ENCODE measurements at regions not wholly inside any gene's neighbourhood (a gene's known extent, or its start where the extent isn't known, plus 50 kb on each side); places are given as distances from the start of the nearest gene placed in this dataset.

DNA sequence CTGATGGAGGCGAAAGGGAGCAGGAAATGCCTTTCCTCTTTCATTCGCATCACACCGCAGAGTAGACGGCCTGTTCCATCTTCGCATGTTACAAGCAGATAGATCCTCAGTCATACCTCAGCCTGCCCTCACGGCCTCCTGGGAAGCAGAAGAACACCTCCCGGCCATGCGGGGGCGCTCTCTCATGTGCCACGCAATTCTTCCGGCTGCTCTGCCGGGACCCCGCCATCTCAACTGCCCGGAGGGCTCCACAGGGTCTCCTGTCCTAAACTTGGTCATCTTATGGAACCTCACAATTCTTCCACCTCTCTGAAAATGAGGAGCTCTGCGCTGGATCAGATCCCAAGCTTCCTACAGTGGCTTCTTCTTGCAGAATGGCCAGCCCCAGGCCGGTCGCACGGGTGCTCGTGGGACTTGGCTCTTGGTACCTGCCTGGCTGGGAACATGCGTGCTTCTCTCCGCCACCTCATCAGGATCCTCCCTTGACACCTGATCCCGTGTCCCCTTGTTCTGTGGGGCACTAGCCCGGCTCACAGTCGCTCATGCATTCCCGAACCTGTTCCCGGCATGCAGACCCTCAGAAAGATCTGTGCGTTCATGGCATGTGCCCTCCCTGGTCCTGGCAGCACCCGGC is 262.8 kb upstream of the SHH start:
- Histone ChIP-seq H3K27ac (no peak overlapping the region), H3K4me1 (replicated peaks in 1 of 2) (no peaks in the 10 kb centered on the region), H3K4me3 (no peak overlapping the region)
- 49 to 100% (median 87%) methylated on average over 3 to 19 of the region's 28 CpGs; no CpG with 5 or more reads in 1 of the 10 experiments for WGBS, 10 experiments
- no peak for ATAC-seq (replicated peaks in 6 of 8)
- in situ Hi-C loops (cut with MboI; ENCODE audit: low pct_unique_long_range_greater_than_20kb in 2 of 9, low sequenced_read_pairs in 9 of 9, unreplicated experiment in 9 of 9): no loop called here

DNA sequence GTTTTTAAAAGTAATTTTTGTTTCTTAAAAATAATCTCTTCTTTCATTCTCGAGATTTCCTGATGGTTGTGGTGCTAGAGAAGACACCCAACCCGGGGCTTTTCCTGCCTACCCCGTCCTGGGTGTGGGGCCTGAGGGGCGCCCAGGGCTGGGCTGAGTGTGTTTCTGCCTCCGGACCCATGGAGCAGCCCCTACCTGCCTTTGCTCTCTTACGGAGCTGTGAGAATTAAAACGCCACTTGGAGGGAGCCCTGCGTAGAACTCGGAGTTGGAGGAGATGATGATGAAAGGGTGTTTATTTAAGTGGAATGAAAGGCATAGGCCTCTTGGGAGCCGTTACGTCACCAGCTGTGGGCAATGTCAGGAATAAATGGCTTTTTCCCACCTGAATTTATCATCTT is 261.8 kb upstream of the SHH start:
- in situ Hi-C loops (cut with MboI; ENCODE audit: low pct_unique_long_range_greater_than_20kb in 2 of 9, low sequenced_read_pairs in 9 of 9, unreplicated experiment in 9 of 9): no loop called here
- Histone ChIP-seq H3K27ac (no peak overlapping the region), H3K4me1 (replicated peaks in 1 of 2) (no peaks in the 10 kb centered on the region), H3K4me3 (no peak overlapping the region)
- no peak for ATAC-seq (replicated peaks in 6 of 8)
- WGBS, 10 experiments: 0 to 81% (median 60%) methylated on average over 2 to 9 of the region's 11 CpGs; no CpG with 5 or more reads in 2 of the 10 experiments

DNA sequence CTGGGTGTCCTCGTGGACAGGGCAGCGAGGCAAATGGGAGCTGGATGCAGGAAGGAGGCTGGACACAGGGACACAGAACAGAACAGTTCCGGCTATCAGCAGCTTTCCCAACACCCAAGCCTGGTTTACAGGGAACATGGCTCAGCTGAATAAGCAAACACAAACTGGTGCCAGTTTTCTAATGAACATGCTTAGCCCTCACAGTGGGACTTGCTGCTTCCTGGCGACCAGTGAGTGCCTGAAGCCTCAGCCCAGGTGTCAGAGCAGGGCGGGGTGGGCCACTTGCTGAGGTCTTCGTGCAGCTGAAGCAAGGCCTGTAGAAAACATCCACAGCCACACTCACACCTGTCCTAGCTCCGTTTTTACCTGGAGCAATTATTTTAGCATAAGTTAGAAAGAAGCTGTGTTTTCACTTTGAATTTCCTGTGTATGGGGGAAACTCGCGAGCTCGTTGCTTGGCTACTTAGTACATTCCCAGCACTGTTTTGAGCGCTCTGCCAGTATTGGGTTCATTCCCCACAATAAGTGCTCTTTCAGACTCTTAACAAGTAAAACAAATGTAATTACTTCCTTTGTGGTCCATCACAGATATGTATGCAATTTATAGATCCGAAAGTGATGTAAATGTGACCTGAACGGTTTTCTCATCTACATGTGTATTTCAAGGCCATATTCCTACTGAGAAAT is 261.2 kb upstream of the SHH start:
- no peak overlapping the region for H3K27ac ChIP-seq
- WGBS, 10 experiments: 20 to 90% (median 51%) methylated on average over 3 to 10 of the region's 13 CpGs; no CpG with 5 or more reads in 1 of the 10 experiments
- no peak overlapping the region for H3K4me3 ChIP-seq
- ATAC-seq (replicated peaks in 6 of 8): peak in 1 of 8 experiments; percentile 45
- no peaks in the 10 kb centered on the region for H3K4me1 ChIP-seq (replicated peaks in 1 of 2)
- in situ Hi-C loops (cut with MboI; ENCODE audit: low pct_unique_long_range_greater_than_20kb in 2 of 9, low sequenced_read_pairs in 9 of 9, unreplicated experiment in 9 of 9): no loop called here

DNA sequence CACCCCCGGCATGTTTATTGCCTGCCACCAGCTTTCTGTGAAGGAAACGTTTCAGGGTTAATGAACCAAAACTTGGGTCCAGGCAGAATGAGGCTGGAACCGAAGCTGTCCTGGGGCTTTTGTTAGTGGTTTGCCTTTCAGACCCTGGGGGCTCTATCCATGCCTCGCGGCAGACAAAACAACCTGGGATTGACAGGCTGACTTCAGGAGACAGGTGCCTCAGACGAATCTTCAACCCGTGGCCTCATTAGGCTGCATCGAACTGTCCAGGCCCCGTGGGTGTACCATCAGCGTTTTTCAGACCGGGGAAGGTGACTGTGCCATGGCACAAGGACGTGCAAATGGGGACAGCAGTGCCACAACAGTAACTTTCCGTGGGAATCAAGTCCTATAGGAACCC is 259.3 kb upstream of the SHH start:
- H3K4me3 ChIP-seq: no peak overlapping the region
- H3K27ac ChIP-seq: no peak overlapping the region
- 6 to 89% (median 41%) methylated on average over 3 to 8 of the region's 13 CpGs; no CpG with 5 or more reads in 3 of the 10 experiments for WGBS, 10 experiments
- no peaks in the 10 kb centered on the region for H3K4me1 ChIP-seq (replicated peaks in 1 of 2)
- ATAC-seq (replicated peaks in 6 of 8): no peak
- in situ Hi-C loops (cut with MboI; ENCODE audit: low pct_unique_long_range_greater_than_20kb in 2 of 9, low sequenced_read_pairs in 9 of 9, unreplicated experiment in 9 of 9): no loop called here

DNA sequence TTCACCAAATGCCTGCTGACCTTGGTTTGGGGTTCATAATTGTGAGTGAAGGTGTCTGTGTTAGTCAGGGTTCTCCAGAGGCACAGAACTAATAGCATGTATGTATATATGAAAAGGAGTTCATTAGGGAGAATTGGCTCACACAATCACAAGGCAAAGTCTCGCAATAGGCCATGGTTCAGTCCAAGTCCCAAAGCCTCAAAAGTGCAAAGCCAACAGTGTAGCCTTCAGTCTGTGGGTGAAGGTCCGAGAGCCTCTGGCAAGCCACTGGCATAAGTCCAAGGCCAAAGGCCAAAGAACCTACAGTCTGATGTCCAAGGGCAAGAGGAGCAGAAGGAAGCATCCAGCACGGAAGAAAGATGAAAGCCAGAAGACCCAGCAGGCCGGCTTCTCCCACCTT is 257.6 kb upstream of the SHH start:
- Histone ChIP-seq H3K4me1 (replicated peaks in 1 of 2) (no peaks in the 10 kb centered on the region), H3K4me3 (no peak overlapping the region), H3K27ac (no peak overlapping the region)
- ATAC-seq (replicated peaks in 6 of 8): no peak
- 0 to 77% (median 41%) methylated on average over 1 to 4 of the region's 4 CpGs; no CpG with 5 or more reads in 2 of the 10 experiments for WGBS, 10 experiments
- in situ Hi-C loops (cut with MboI; ENCODE audit: low pct_unique_long_range_greater_than_20kb in 2 of 9, low sequenced_read_pairs in 9 of 9, unreplicated experiment in 9 of 9): no loop called here

DNA sequence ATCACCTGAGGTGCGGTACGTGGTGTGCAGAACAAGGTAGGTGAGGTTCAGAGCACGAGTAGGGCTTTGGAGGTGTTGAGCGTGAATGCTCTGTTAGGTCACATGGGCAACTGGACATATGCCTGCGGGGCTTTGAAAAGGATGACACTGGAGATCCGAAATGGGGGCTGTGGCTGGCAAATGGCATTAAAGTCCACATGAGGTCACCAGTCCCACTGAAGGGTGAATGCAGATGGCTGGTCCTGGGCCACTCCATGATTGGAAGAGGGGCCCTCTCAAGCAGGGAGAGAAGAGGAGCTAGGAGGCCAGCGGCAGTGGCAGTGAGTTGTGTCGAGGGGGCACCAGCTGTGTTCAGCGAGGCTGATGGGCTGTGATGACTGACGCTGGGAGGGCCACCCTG is 254.9 kb upstream of the SHH start:
- no peak overlapping the region for H3K27ac ChIP-seq
- no peak overlapping the region for H3K4me3 ChIP-seq
- 0 to 100% (median 62%) methylated on average over 1 to 6 of the region's 10 CpGs; no CpG with 5 or more reads in 1 of the 10 experiments for WGBS, 10 experiments
- in situ Hi-C loops (cut with MboI; ENCODE audit: low pct_unique_long_range_greater_than_20kb in 2 of 9, low sequenced_read_pairs in 9 of 9, unreplicated experiment in 9 of 9): no loop called here
- no peaks in the 10 kb centered on the region for H3K4me1 ChIP-seq (replicated peaks in 1 of 2)
- no peak for ATAC-seq (replicated peaks in 6 of 8)

DNA sequence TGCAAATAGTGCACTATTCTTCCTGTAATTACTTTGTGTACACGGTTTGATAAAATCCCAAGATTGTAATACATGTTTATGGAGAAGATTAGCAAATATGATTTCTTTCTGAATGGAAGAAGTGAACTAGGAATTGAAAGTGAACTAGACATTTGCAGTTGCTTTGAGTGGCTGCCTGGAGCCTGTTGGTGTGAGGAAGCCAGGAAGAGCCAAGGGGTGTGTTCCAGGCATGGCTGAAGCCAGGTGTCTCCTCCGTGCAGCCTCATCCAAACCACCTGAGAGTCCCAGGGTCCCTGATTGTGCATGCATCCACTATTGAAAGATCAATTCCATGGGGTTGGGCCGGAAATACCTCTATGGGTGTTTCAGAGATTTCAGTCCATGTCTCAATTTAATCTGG is 253.1 kb upstream of the SHH start:
- WGBS, 10 experiments: 0 to 86% (median 20%) methylated on average over 1 to 3 of the region's 3 CpGs; no CpG with 5 or more reads in 1 of the 10 experiments

DNA sequence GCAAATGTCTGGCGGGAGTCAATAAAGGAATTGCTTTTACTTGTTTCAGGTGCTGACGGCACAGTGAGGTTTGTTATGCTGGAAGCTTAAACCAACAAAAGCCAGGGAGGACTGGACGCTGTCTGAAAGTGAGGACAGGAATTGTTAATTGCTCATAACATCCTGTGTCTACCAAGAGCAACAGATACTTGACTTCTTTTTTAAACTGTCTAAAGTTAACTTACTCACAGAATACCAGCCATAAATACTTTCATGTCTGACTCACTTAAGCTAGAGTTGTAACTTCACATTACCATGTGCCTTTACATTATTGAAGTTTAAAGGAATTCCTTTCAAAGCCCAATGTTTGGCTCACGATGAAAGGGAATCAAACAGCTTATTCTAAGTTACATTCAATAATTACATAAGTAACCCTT is 252.7 kb upstream of the SHH start:
- no peak overlapping the region for H3K4me3 ChIP-seq
- H3K4me1 ChIP-seq (replicated peaks in 1 of 2): no peaks in the 10 kb centered on the region
- H3K27ac ChIP-seq: no peak overlapping the region
- in situ Hi-C loops (cut with MboI; ENCODE audit: low pct_unique_long_range_greater_than_20kb in 2 of 9, low sequenced_read_pairs in 9 of 9, unreplicated experiment in 9 of 9): no loop called here
- 3 to 63% (median 23%) methylated on average over 1 to 4 of the region's 4 CpGs; no CpG with 5 or more reads in 1 of the 10 experiments for WGBS, 10 experiments
- peak in 2 of 8 experiments; percentile 19 to 54 for ATAC-seq (replicated peaks in 6 of 8)

More for the DNA sequence above, 253.1 kb upstream of the SHH start:
- no peak for ATAC-seq (replicated peaks in 6 of 8)
- in situ Hi-C loops (cut with MboI; ENCODE audit: low pct_unique_long_range_greater_than_20kb in 2 of 9, low sequenced_read_pairs in 9 of 9, unreplicated experiment in 9 of 9): no loop called here
- no peaks in the 10 kb centered on the region for H3K4me1 ChIP-seq (replicated peaks in 1 of 2)
- no peak overlapping the region for H3K27ac ChIP-seq
- H3K4me3 ChIP-seq: no peak overlapping the region

DNA sequence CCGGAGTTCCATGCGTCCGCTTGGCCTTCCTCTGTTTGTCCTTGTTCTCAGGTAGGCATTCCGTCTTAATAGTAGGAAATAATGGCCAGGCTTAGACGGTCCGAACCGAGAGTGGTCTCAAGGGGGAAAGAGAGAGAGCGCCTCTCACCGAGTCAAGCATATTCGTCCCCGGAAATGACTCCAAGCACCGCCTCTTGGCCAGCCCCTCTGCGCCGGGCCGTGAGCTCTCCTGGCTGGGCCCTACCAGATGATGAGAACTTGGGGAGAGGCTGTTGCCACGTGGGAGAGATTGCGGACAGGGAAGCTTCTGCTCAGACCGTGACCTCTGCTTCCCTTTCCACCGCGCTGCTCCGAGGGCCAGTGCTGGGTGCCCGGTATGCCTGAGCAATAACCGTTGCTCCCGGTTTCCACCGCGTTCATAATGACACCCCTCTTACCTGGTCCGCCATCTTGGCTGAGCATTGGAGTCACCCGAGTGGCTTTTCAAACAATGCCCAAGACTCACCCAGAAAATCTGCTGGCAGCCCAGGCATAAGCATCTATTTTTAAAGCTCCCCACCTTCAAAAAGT is 251.1 kb upstream of the SHH start:
- Histone ChIP-seq H3K4me1 (replicated peaks in 1 of 2) (no peaks in the 10 kb centered on the region), H3K4me3 (no peak overlapping the region), H3K27ac (no peak overlapping the region)
- no peak for ATAC-seq (replicated peaks in 6 of 8)
- in situ Hi-C loops (cut with MboI; ENCODE audit: low pct_unique_long_range_greater_than_20kb in 2 of 9, low sequenced_read_pairs in 9 of 9, unreplicated experiment in 9 of 9): no loop called here
- WGBS, 10 experiments: 14 to 89% (median 61%) methylated on average over 1 to 10 of the region's 28 CpGs; no CpG with 5 or more reads in 4 of the 10 experiments

DNA sequence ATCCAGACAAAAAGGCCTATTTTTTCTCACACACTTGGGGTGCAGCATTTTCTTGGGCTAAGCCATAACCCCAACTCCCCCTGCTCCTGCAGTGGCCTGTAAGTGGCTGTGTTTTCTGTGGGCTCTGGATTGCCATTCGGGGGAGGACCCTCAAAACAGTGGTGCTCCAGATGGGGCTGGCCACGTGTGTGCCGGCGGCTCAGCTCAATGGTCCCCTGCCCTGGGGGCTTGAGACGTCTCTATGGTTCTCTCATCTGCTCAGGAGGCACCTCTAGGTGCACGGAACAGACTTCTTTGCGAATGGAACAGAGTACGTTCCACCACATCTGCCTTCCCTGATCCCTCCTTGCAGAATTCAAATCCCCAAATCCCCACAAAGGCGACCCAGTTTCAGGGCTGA is 250.0 kb upstream of the SHH start:
- Histone ChIP-seq H3K4me1 (replicated peaks in 1 of 2) (no peaks in the 10 kb centered on the region), H3K27ac (no peak overlapping the region), H3K4me3 (no peak overlapping the region)
- in situ Hi-C loops (cut with MboI; ENCODE audit: low pct_unique_long_range_greater_than_20kb in 2 of 9, low sequenced_read_pairs in 9 of 9, unreplicated experiment in 9 of 9): no loop called here
- no peak for ATAC-seq (replicated peaks in 6 of 8)
- 30 to 76% (median 60%) methylated on average over 1 to 5 of the region's 9 CpGs; no CpG with 5 or more reads in 7 of the 10 experiments for WGBS, 10 experiments

DNA sequence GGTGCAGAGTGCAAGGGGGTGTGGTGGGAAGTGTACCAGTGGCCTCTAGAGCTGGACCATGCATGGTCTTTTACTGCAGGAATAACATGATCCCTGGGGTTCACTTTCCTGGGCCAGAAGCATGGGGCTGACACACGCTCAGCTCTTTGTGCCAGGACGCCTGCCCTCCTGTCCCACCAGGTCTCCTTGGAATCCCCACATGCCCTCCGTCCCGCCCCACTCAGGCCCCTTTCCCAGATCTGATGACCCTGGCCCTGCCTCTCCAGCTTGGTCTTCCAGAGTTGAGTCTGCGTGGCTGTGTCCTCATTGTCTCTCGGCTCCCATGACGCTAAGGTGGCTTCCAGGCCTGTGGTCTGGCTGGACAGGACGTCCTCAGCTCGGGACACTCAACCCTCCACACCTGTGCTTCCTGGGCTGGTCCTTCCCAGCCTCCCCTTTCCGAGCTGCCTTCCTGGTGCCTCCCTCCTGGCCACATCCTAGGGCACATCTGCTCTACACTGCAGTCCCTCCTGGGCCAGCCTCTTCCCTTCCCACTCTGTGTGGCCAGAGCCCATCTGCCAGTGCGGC is 249.5 kb upstream of the SHH start:
- Histone ChIP-seq H3K4me1 (replicated peaks in 1 of 2) (no peaks in the 10 kb centered on the region), H3K4me3 (no peak overlapping the region), H3K27ac (no peak overlapping the region)
- WGBS, 10 experiments: 70% methylated on average over 4 of the region's 11 CpGs; no CpG with 5 or more reads in 9 of the 10 experiments
- in situ Hi-C loops (cut with MboI; ENCODE audit: low pct_unique_long_range_greater_than_20kb in 2 of 9, low sequenced_read_pairs in 9 of 9, unreplicated experiment in 9 of 9): no loop called here
- ATAC-seq (replicated peaks in 6 of 8): no peak

DNA sequence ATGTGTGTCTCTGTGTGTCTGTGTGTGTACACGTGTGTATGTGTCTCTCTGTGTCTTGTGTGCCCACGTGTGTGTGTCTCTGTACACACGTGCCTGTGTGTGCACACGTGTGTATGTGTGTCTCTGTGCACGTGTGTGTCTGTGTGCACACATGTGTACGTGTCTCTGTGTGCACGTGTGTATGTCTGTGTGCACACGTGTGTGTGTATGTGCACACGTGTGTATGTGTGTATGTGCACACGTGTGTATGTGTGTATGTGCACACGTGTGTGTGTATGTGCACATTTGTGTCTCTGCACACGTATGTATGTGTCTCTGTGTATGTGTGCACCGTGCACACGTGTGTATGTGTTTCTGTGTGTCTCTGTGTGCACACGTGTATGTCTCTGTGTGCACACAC is 248.7 kb upstream of the SHH start:
- 13 to 72% (median 40%) methylated on average over 2 to 5 of the region's 15 CpGs; no CpG with 5 or more reads in 6 of the 10 experiments for WGBS, 10 experiments
- in situ Hi-C loops (cut with MboI; ENCODE audit: low pct_unique_long_range_greater_than_20kb in 2 of 9, low sequenced_read_pairs in 9 of 9, unreplicated experiment in 9 of 9): no loop called here
- Histone ChIP-seq H3K4me1 (replicated peaks in 1 of 2) (no peaks in the 10 kb centered on the region), H3K27ac (no peak overlapping the region), H3K4me3 (no peak overlapping the region)
- ATAC-seq (replicated peaks in 6 of 8): no peak

DNA sequence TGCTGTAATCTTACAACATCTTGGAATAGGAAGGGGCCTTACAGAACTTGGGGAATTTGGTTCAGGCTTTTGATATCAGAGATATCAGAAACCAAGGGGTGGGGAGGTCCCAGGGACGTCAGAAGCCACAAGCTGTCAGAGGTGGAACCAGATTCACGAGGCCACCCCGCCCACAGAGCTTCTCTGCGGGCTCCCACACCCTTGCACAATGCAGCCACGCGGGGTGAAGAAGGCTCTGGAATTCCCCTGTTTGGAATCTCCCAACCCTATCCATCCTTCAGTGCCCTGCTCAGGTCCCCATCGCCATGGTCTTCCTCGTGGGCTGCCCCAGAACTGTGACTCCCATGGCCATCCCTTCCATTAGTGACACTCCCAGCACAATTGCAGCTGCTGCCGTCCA is 247.1 kb upstream of the SHH start:
- WGBS, 10 experiments: 10 to 60% (median 53%) methylated on average over 2 to 6 of the region's 9 CpGs; no CpG with 5 or more reads in 6 of the 10 experiments
- no peak for ATAC-seq (replicated peaks in 6 of 8)
- Histone ChIP-seq H3K27ac (no peak overlapping the region), H3K4me3 (no peak overlapping the region), H3K4me1 (replicated peaks in 1 of 2) (no peaks in the 10 kb centered on the region)
- in situ Hi-C loops (cut with MboI; ENCODE audit: low pct_unique_long_range_greater_than_20kb in 2 of 9, low sequenced_read_pairs in 9 of 9, unreplicated experiment in 9 of 9): no loop called here
